ENCODE measurements at regions not wholly inside any gene's neighbourhood (a gene's known extent, or its start where the extent isn't known, plus 50 kb on each side); places are given as distances from the start of the nearest gene placed in this dataset.

- ChIA-PET POLR2A (no interaction called here), CTCF (ENCODE audit: low intra/inter-chr PET ratio) (no interaction called here)
- FAIRE-seq (no peak), ATAC-seq (no peak), DNase-seq (ENCODE audit: extremely low read depth in 1 of 4, low spot score in 3 of 4) (no peak)
- TF ChIP-seq SAFB2 (IDR thresholded peaks at IDR 0.05; ENCODE audit: borderline replicate concordance, low read depth, low read length, severe bottlenecking) (no peak), BCL6 (CRISPR knock-in tag; IDR thresholded peaks at IDR 0.05) (no peak)
- Histone ChIP-seq H3K27ac (ENCODE audit: extremely low read depth, low read depth, low read length) (no peak overlapping the region), H2AFZ (ENCODE audit: low read depth, low read length) (no peak overlapping the region), H3K4me1 (replicated peaks in 1 of 2; ENCODE audit: control insufficient read depth in 2 of 2, insufficient read depth in 2 of 2, low read length in 2 of 2) (no peaks in the 10 kb centered on the region), H3K27me3 (ENCODE audit: control insufficient read depth in 2 of 2, insufficient read depth in 2 of 2, low read length in 2 of 2) (no peaks in the 10 kb centered on the region), H3K79me2 (ENCODE audit: control insufficient read depth, insufficient read depth, low read length) (no peaks in the 10 kb centered on the region), H3K9me1 (ENCODE audit: control insufficient read depth, insufficient read depth, low read length) (no peaks in the 10 kb centered on the region), H3K9me3 (replicated peaks; ENCODE audit: control insufficient read depth, insufficient read depth, low read depth, low read length) (no peaks in the 10 kb centered on the region), H4K20me1 (replicated peaks; ENCODE audit: control insufficient read depth, insufficient read depth, low read length) (no peaks in the 10 kb centered on the region), H3K9ac (ENCODE audit: insufficient read depth in 1 of 2, low read depth in 2 of 2, low read length in 2 of 2) (no peak overlapping the region), H3K4me2 (ENCODE audit: insufficient read depth, low read length) (no peak overlapping the region), H3K4me3 (no peak overlapping the region), H3K36me3 (ENCODE audit: control insufficient read depth, insufficient read depth, low read length) (no peaks in the 10 kb centered on the region)
- WGBS (ENCODE audit: insufficient coverage, low coverage, missing lambda C conversion rate) = 0% methylated on average over 1 of the region's 1 CpG
- no TSS peak for BruUV-seq (replicated peaks)
- in situ Hi-C loops (cut with MboI) (no loop called here), intact Hi-C loops (cut with micrococcal nuclease) (no loop called here)
Measured at GRCh38 chr12:67472539-67472938, 176.0 kb upstream of the DYRK2 start.

GRCh38 chr12:67474934-67475620 is 173.5 kb upstream of the DYRK2 start:
- no peak for ATAC-seq

More at GRCh38 chr12:67474934-67475620, 173.5 kb upstream of the DYRK2 start:
- ChIA-PET POLR2A (no interaction called here), CTCF (ENCODE audit: low intra/inter-chr PET ratio) (interaction anchor here (0.6 kb wide), 1 partner anchor 14 kb away, joined by 3 read pairs; no protein-coding TSS in a partner anchor)
- in situ Hi-C loops (cut with MboI) = no loop called here
- DNase-seq (ENCODE audit: extremely low read depth in 1 of 4, low spot score in 3 of 4) = no peak
- Histone ChIP-seq H3K9ac (ENCODE audit: insufficient read depth in 1 of 2, low read depth in 2 of 2, low read length in 2 of 2) (no peak overlapping the region), H2AFZ (ENCODE audit: low read depth, low read length) (no peak overlapping the region), H3K4me1 (replicated peaks in 1 of 2; ENCODE audit: control insufficient read depth in 2 of 2, insufficient read depth in 2 of 2, low read length in 2 of 2) (no peaks in the 10 kb centered on the region), H3K4me2 (ENCODE audit: insufficient read depth, low read length) (no peak overlapping the region), H3K9me3 (replicated peaks; ENCODE audit: control insufficient read depth, insufficient read depth, low read depth, low read length) (no peaks in the 10 kb centered on the region), H4K20me1 (replicated peaks; ENCODE audit: control insufficient read depth, insufficient read depth, low read length) (no peaks in the 10 kb centered on the region), H3K27ac (ENCODE audit: extremely low read depth, low read depth, low read length) (no peak overlapping the region), H3K36me3 (ENCODE audit: control insufficient read depth, insufficient read depth, low read length) (no peaks in the 10 kb centered on the region), H3K4me3 (no peak overlapping the region), H3K27me3 (ENCODE audit: control insufficient read depth in 2 of 2, insufficient read depth in 2 of 2, low read length in 2 of 2) (no peaks in the 10 kb centered on the region), H3K79me2 (ENCODE audit: control insufficient read depth, insufficient read depth, low read length) (no peaks in the 10 kb centered on the region), H3K9me1 (ENCODE audit: control insufficient read depth, insufficient read depth, low read length) (no peaks in the 10 kb centered on the region)
- WGBS (ENCODE audit: insufficient coverage, low coverage, missing lambda C conversion rate) = 0% methylated on average over 3 of the region's 3 CpGs
- no TSS peak for BruUV-seq (replicated peaks)
- TF ChIP-seq TAF15 (IDR thresholded peaks at IDR 0.05; ENCODE audit: low read depth, low read length) = no peak
- no peak for TF ChIP-seq CREBBP (IDR thresholded peaks at IDR 0.05; ENCODE audit: low read depth, low read length)
- TF ChIP-seq SMARCA5 (IDR thresholded peaks at IDR 0.05) = no peak
- no peak for TF ChIP-seq ZNF324 (CRISPR knock-in tag; IDR thresholded peaks at IDR 0.05)
- no peak for FAIRE-seq
- intact Hi-C loops (cut with micrococcal nuclease) = no loop called here

All from K562 (cell line).